ENCODE measurements at regions not wholly inside any gene's neighbourhood (a gene's known extent, or its start where the extent isn't known, plus 50 kb on each side); places are given as distances from the start of the nearest gene placed in this dataset.

- no peak for TF ChIP-seq CTCF (IDR thresholded peaks at IDR 0.05)
- no peak for TF ChIP-seq REST (IDR thresholded peaks at IDR 0.05; ENCODE audit: insufficient read depth in 1 of 2, low read depth in 2 of 2, low read length in 1 of 2)
- TF ChIP-seq POLR2AphosphoS5 (IDR thresholded peaks at IDR 0.05; ENCODE audit: low read depth, low read length): no peak
- no peak for TF ChIP-seq SIN3A (IDR thresholded peaks at IDR 0.05; ENCODE audit: borderline replicate concordance, insufficient read depth, low read depth, low read length)
- TF ChIP-seq TCF7L2 (IDR thresholded peaks at IDR 0.05; ENCODE audit: low read depth, low read length): no peak
Measured at GRCh38 chr13:73955977-73956500, 178.2 kb downstream of the KLF12 start.
